ENCODE measurements at regions not wholly inside any gene's neighbourhood (a gene's known extent, or its start where the extent isn't known, plus 50 kb on each side); places are given as distances from the start of the nearest gene placed in this dataset.
A peak's percentile ranks its signal among the peaks of the same experiment; 100 is the strongest.

- Histone ChIP-seq H3K36me3 (ENCODE audit: insufficient read depth, low read length) (no peaks in the 10 kb centered on the region), H3K9me3 (ENCODE audit: control insufficient read depth in 1 of 2, insufficient read depth in 1 of 2, low read length in 2 of 2) (peaks cover 0 to 19% of the 10 kb centered on the region in 2 experiments), H3K4me3 (ENCODE audit: low read length) (peak overlapping the region; percentile 29), H3K27me3 (ENCODE audit: control insufficient read depth in 1 of 2, insufficient read depth in 2 of 2, low read length in 2 of 2) (peaks cover 29 to 47% of the 10 kb centered on the region in 2 experiments), H3K4me1 (ENCODE audit: insufficient read depth, low read length) (peaks cover 11% of the 10 kb centered on the region), H3K27ac (ENCODE audit: low read depth in 1 of 2, low read length in 2 of 2) (no peak overlapping the region)
- intact Hi-C loops (cut with DNase I, micrococcal nuclease): no loop called here
- POLR2A ChIA-PET: no interaction called here
- CTCF ChIA-PET: no interaction called here
- peak overlapping the region; percentile 45 for H3K4me3 Mint-ChIP-seq
- H3K27ac Mint-ChIP-seq: no peak overlapping the region
- DNase-seq (no peak), ATAC-seq (ENCODE audit: poor library complexity) (no peak)
- TF ChIP-seq CTCF (IDR thresholded peaks at IDR 0.05): no peak
- no peaks in the 10 kb centered on the region for H3K9me3 Mint-ChIP-seq
- H3K27me3 Mint-ChIP-seq: peaks cover 62% of the 10 kb centered on the region
- peaks cover 4% of the 10 kb centered on the region for H3K4me1 Mint-ChIP-seq (ENCODE audit: low read depth)
- H3K36me3 Mint-ChIP-seq (ENCODE audit: low read depth): no peaks in the 10 kb centered on the region
Measured at GRCh38 chr2:120441744-120442471, 96.0 kb downstream of the INHBB start.

- no peak for DNase-seq
- Mint-ChIP-seq H3K4me3 (peak overlapping the region; percentile 45), H3K4me1 (ENCODE audit: low read depth) (peaks cover 4% of the 10 kb centered on the region), H3K27ac (no peak overlapping the region), H3K9me3 (no peaks in the 10 kb centered on the region), H3K36me3 (ENCODE audit: low read depth) (no peaks in the 10 kb centered on the region), H3K27me3 (peaks cover 62% of the 10 kb centered on the region)
- Histone ChIP-seq H3K9me3 (ENCODE audit: control insufficient read depth in 1 of 2, insufficient read depth in 1 of 2, low read length in 2 of 2) (peaks cover 0 to 17% of the 10 kb centered on the region in 2 experiments), H3K4me1 (ENCODE audit: insufficient read depth, low read length) (peaks cover 11% of the 10 kb centered on the region), H3K27me3 (ENCODE audit: control insufficient read depth in 1 of 2, insufficient read depth in 2 of 2, low read length in 2 of 2) (peaks cover 29 to 47% of the 10 kb centered on the region in 2 experiments), H3K27ac (ENCODE audit: low read depth in 1 of 2, low read length in 2 of 2) (no peak overlapping the region), H3K4me3 (ENCODE audit: low read length) (peak overlapping the region; percentile 29), H3K36me3 (ENCODE audit: insufficient read depth, low read length) (no peaks in the 10 kb centered on the region)
- CTCF ChIA-PET: no interaction called here
- POLR2A ChIA-PET: no interaction called here
- TF ChIP-seq CTCF (IDR thresholded peaks at IDR 0.05): no peak
- intact Hi-C loops (cut with DNase I, micrococcal nuclease): no loop called here
- ATAC-seq (ENCODE audit: poor library complexity): no peak
Measured at GRCh38 chr2:120442541-120442922, 96.6 kb downstream of the INHBB start.

GRCh38 chr2:120442923-120443571 is 97.1 kb downstream of the INHBB start:
- ChIA-PET CTCF (interaction anchor here (0.6 kb wide), 1 partner anchor 134 kb away, joined by 4 read pairs; no protein-coding TSS in a partner anchor), POLR2A (no interaction called here)
- Histone ChIP-seq H3K9me3 (ENCODE audit: control insufficient read depth in 1 of 2, insufficient read depth in 1 of 2, low read length in 2 of 2) (peaks cover 0 to 15% of the 10 kb centered on the region in 2 experiments), H3K4me1 (ENCODE audit: insufficient read depth, low read length) (peaks cover 11% of the 10 kb centered on the region), H3K27ac (ENCODE audit: low read depth in 1 of 2, low read length in 2 of 2) (no peak overlapping the region), H3K27me3 (ENCODE audit: control insufficient read depth in 1 of 2, insufficient read depth in 2 of 2, low read length in 2 of 2) (peaks cover 29 to 47% of the 10 kb centered on the region in 2 experiments), H3K4me3 (ENCODE audit: low read length) (peak overlapping the region; percentile 29), H3K36me3 (ENCODE audit: insufficient read depth, low read length) (no peaks in the 10 kb centered on the region)
- Mint-ChIP-seq H3K4me3 (peak overlapping the region; percentile 69), H3K9me3 (no peaks in the 10 kb centered on the region), H3K4me1 (ENCODE audit: low read depth) (peaks cover 4% of the 10 kb centered on the region), H3K36me3 (ENCODE audit: low read depth) (no peaks in the 10 kb centered on the region), H3K27me3 (peaks cover 62% of the 10 kb centered on the region), H3K27ac (no peak overlapping the region)
- intact Hi-C loops (cut with DNase I, micrococcal nuclease): no loop called here
- peak in 7 of 14 experiments; percentile 10 to 34 (median 17) for DNase-seq
- no peak for ATAC-seq (ENCODE audit: poor library complexity)
- no peak for TF ChIP-seq CTCF (IDR thresholded peaks at IDR 0.05)
